GM12874 (cell line): ENCODE measurements at regions not wholly inside any gene's neighbourhood (a gene's known extent, or its start where the extent isn't known, plus 50 kb on each side); places are given as distances from the start of the nearest gene placed in this dataset.

Experiments
- TF ChIP-seq, protein P1 (sequence below): IDR thresholded peaks from 2 replicates; pipeline ENCODE4 v1.5.1; 2011; ENCODE audit warnings: low read depth, mild to moderate bottlenecking, control low read depth, low read length, moderate library complexity; ENCODE audit not compliant: insufficient read depth

DNA sequence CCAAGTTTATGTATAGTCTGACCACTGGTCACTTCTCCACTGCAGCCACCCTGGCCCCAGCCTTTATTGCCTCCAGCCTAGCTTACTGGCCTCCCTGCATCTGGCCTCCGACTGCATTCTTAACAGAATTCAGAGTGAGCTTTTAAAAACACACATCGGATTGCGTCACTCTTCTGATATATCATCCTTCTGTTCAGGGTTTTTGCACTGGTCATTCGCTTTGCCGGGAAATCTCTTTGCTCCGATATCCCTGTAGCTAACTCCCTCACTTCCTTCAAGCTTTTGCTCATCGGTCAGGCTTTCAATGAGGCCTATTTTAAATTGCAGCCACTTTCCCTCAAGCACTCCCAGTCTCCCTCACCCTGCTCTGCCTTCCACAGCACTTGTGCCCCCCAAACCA is 101.6 kb upstream of the DLX2 start:
- TF ChIP-seq, protein P1, sequence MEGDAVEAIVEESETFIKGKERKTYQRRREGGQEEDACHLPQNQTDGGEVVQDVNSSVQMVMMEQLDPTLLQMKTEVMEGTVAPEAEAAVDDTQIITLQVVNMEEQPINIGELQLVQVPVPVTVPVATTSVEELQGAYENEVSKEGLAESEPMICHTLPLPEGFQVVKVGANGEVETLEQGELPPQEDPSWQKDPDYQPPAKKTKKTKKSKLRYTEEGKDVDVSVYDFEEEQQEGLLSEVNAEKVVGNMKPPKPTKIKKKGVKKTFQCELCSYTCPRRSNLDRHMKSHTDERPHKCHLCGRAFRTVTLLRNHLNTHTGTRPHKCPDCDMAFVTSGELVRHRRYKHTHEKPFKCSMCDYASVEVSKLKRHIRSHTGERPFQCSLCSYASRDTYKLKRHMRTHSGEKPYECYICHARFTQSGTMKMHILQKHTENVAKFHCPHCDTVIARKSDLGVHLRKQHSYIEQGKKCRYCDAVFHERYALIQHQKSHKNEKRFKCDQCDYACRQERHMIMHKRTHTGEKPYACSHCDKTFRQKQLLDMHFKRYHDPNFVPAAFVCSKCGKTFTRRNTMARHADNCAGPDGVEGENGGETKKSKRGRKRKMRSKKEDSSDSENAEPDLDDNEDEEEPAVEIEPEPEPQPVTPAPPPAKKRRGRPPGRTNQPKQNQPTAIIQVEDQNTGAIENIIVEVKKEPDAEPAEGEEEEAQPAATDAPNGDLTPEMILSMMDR, result no peak

DNA sequence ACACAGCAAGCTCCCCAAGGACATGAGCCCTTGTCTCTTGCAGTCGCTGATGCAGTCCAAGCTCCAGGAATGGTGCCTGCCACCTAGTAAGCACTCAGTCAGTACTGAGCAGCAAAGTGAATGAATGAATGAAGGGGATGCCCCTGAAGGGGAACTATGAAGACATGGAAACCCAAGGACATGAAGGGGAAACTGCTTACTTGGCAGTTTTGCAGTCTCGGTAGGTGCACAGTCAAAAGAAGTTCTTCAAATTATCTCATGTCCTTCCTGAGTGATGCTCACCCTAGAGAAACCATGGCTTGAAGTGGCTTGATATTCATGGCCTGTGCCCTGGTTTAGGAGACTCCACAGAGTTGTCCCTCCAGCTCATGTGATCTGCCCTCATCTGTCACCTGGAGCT is 102.1 kb upstream of the DLX2 start:
- TF ChIP-seq, protein P1, result no peak

DNA sequence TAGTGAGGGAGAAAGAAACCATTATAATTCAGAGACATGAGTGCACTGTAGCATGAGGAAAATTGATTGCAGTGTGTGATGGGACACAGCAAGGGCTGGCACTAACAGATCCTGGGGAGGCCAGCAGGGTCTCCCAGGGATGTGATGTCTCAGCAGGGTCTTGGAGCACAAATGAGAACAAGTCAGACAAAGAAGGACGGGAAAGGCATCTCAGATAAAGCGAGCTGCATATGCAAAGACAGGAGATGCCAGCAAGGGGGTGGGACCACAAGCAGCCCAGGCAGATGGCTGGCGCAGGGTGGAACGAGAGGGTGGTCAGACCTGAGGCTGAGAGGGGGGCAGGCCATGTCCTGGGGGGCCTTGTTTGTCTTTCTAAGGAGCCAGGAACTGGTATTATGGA is 102.6 kb upstream of the DLX2 start:
- TF ChIP-seq, protein P1, result no peak

DNA sequence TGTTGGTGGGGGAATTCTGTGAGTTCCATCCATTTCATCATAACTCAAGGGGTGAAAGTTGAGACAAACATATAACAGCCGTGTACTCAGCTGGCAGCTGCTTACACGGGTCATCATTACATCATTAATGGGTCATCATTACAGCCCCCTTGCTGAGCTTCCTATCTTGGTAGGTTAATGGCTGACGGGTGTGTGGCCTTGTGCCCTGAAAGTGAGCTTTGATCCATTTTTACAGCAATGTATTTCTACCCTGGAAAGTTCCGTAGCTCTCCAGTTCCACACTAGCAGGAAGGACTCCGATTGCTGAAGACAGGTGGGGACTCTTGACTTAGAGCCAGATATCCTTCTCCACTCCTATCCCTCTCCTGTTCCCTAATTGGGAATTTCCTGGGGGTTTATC is 105.2 kb upstream of the DLX2 start:
- TF ChIP-seq, protein P1, result no peak

DNA sequence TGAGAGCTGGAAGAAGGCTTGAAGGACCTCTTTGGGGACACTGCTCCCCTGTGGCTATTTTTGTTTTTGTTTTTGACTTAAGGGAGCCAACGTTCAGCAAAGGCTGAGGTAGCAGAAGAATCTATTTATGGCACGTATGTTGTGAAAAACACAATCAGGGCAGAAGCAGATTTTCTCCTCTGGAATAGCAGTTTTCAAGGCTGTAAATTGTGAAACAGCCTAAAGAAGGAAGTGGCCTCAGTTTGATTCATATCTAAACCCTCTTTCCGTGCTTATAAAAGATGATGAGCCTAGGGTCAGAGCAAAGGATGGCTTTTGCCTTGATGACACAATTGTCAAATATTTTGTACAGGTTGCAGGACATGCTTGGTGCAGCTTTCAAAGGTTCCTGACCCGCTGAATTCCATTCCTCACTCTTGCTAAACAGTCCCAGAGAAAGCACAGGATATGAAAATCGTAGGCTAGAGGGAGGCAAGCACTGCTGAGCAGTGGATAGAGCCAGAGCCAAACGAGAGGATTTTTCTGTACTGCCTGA is 106.2 kb upstream of the DLX2 start:
- TF ChIP-seq, protein P1, result no peak

DNA sequence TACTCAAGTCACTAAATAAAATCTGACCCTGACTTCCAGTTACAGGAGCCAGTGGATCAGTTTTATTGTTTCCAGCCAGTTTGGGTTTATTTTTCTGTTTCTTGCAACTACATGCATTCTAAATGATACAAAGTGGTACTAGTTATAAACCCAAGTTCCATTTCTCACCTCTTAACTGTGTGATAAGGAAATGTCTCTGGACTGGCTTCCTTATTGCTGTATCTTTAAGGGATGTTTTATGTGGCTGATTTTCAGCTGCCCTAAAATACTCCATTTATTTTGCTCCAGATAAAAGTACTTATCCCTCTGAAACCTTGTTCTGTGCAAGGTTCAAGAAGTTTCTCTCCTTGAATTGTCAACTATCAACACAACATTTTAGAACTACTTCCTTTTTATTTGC is 107.9 kb upstream of the DLX2 start:
- TF ChIP-seq, protein P1, result no peak

DNA sequence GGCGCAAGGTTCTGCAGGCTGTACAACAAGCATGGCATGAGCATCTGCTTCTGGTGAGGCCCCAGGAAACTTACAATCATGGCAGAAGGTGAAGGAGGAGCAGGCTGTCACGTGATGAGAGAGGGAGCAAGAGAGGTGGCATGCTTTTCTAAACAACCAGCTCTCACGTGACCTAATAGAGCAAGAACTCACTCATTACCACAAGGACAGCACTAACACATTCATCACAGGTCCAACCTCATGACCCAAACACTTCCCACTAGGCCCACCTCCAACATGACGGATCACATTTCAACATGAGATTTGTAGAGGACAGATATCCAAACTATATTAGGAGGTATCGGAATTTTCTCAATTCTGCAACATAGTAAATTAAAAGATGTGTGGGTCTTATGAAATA is 108.8 kb upstream of the DLX2 start:
- TF ChIP-seq, protein P1, result no peak
